Prostate gland (tissue), 2 donors: ENCODE measurements at regions not wholly inside any gene's neighbourhood (a gene's known extent, or its start where the extent isn't known, plus 50 kb on each side); places are given as distances from the start of the nearest gene placed in this dataset.

Experiments used
- DNase-seq: peaks from one replicate; pipeline ENCODE4 v3.0.0-alpha.2; 2019; ENCODE audit warnings: low spot score
- H3K27ac ChIP-seq, 2 donors: fragments of 200-600 bp; sonication (generic); 2 replicates each; pipeline ENCODE4 v1.5.1; 2017 to 2019
- H3K27me3 ChIP-seq: fragments of 200-600 bp; sonication (generic); replicated peaks from 2 replicates; pipeline ENCODE4 v1.5.1; 2019; ENCODE audit not compliant: insufficient read depth
- H3K36me3 ChIP-seq, 2 donors: fragments of 200-600 bp; sonication (generic); 1 replicate in 1 of 2; 2 replicates in 1 of 2; pipeline versions ENCODE4 v1.5.1 to v1.8.1; 2017 to 2019
- H3K4me1 ChIP-seq: fragments of 200-600 bp; sonication (generic); replicated peaks from 2 replicates; pipeline ENCODE4 v1.5.1; 2019
- H3K4me3 ChIP-seq, 2 donors: fragments of 200-600 bp; sonication (generic); 2 replicates each; pipeline ENCODE4 v1.5.1; 2017 to 2019
- H3K9me3 ChIP-seq: fragments of 200-600 bp; sonication (generic); 2 replicates; pipeline ENCODE4 v1.5.1; 2017
- CTCF ChIP-seq, 4 experiments: fragments of 200-600 bp in 2 of 4; fragments of 450-650 bp in 2 of 4; sonication (generic) in 2 of 4; IDR thresholded peaks; 1 replicate in 3 of 4; 2 replicates in 1 of 4; pipeline ENCODE4 v1.5.1; 2016 to 2019; ENCODE audit warnings: antibody characterized with exemption in 4 of 4, mild to moderate bottlenecking in 2 of 4, moderate library complexity in 2 of 4
- POLR2A ChIP-seq: fragments of 450-650 bp; IDR thresholded peaks from one replicate; pipeline ENCODE4 v1.6.1; 2016; ENCODE audit warnings: antibody characterized with exemption, mild to moderate bottlenecking
- POLR2AphosphoS5 ChIP-seq: sonication (generic); formaldehyde crosslinking; IDR thresholded peaks from one replicate; pipeline ENCODE4 v1.6.1; 2017; ENCODE audit warnings: antibody characterized with exemption
- WGBS: methylation state at CpG from one replicate; pipeline ENCODE4 v1.1.5; 2018; 5-methylcytosine and 5-hydroxymethylcytosine counted together
- intact Hi-C: fragments of 100-400 bp; cut with DNase I; formaldehyde crosslinking; loops from one replicate; pipeline ENCODE4 v1.14.2; 2022

GRCh38 chr4:4607336-4608213 is 65.7 kb upstream of the STX18 start:
- TF ChIP-seq CTCF (IDR thresholded peaks at IDR 0.05) (no peak), POLR2A (no peak), POLR2AphosphoS5 (no peak)
- WGBS = 88% methylated on average over 19 of the region's 19 CpGs
- intact Hi-C loops = no loop called here
- H3K4me1 ChIP-seq = no peaks in the 10 kb centered on the region
- DNase-seq = no peak
- no peak overlapping the region for H3K27ac ChIP-seq
- no peaks in the 10 kb centered on the region for H3K27me3 ChIP-seq
- H3K9me3 ChIP-seq = no peaks in the 10 kb centered on the region
- no peaks in the 10 kb centered on the region for H3K36me3 ChIP-seq
- H3K4me3 ChIP-seq = no peak overlapping the region

GRCh38 chr4:4606321-4606720 is 64.5 kb upstream of the STX18 start:
- H3K9me3 ChIP-seq = no peaks in the 10 kb centered on the region
- H3K4me3 ChIP-seq = no peak overlapping the region
- 82% methylated on average over 10 of the region's 10 CpGs for WGBS

GRCh38 chr4:4605849-4606248 is 64.0 kb upstream of the STX18 start:
- intact Hi-C loops = no loop called here
- H3K27me3 ChIP-seq = no peaks in the 10 kb centered on the region
- TF ChIP-seq POLR2AphosphoS5 (no peak), CTCF (IDR thresholded peaks at IDR 0.05) (no peak), POLR2A (no peak)
- no peak for DNase-seq
- no peak overlapping the region for H3K4me3 ChIP-seq
- H3K9me3 ChIP-seq = no peaks in the 10 kb centered on the region
- no peaks in the 10 kb centered on the region for H3K36me3 ChIP-seq
- 88% methylated on average over 2 of the region's 2 CpGs for WGBS
- H3K27ac ChIP-seq = no peak overlapping the region
- H3K4me1 ChIP-seq = no peaks in the 10 kb centered on the region

More at GRCh38 chr4:4606321-4606720, 64.5 kb upstream of the STX18 start:
- Histone ChIP-seq H3K4me1 (no peaks in the 10 kb centered on the region), H3K27me3 (no peaks in the 10 kb centered on the region), H3K36me3 (no peaks in the 10 kb centered on the region), H3K27ac (no peak overlapping the region)
- intact Hi-C loops = no loop called here
- TF ChIP-seq POLR2A = no peak
- no peak for TF ChIP-seq POLR2AphosphoS5
- TF ChIP-seq CTCF (IDR thresholded peaks at IDR 0.05) = no peak
- DNase-seq = no peak

GRCh38 chr4:4603592-4603991 is 61.7 kb upstream of the STX18 start:
- Histone ChIP-seq H3K27me3 (no peaks in the 10 kb centered on the region), H3K4me1 (no peaks in the 10 kb centered on the region), H3K27ac (no peak overlapping the region), H3K36me3 (no peaks in the 10 kb centered on the region), H3K9me3 (no peaks in the 10 kb centered on the region), H3K4me3 (no peak overlapping the region)
- TF ChIP-seq POLR2A (no peak), POLR2AphosphoS5 (no peak), CTCF (IDR thresholded peaks at IDR 0.05) (no peak)
- WGBS = 88% methylated on average over 5 of the region's 5 CpGs
- intact Hi-C loops = no loop called here
- no peak for DNase-seq

- DNase-seq = no peak
- intact Hi-C loops = no loop called here
- WGBS = 85% methylated on average over 4 of the region's 4 CpGs
These were observed 61.2 kb upstream of the STX18 start for GRCh38 chr4:4603067-4603466.

More at GRCh38 chr4:4603067-4603466, 61.2 kb upstream of the STX18 start:
- H3K9me3 ChIP-seq = no peaks in the 10 kb centered on the region
- H3K4me1 ChIP-seq = no peaks in the 10 kb centered on the region
- TF ChIP-seq POLR2A (no peak), POLR2AphosphoS5 (no peak), CTCF (IDR thresholded peaks at IDR 0.05) (no peak)
- H3K27ac ChIP-seq = no peak overlapping the region
- H3K36me3 ChIP-seq = no peaks in the 10 kb centered on the region
- no peaks in the 10 kb centered on the region for H3K27me3 ChIP-seq
- no peak overlapping the region for H3K4me3 ChIP-seq
